IMR-90 (cell line): ENCODE measurements at regions not wholly inside any gene's neighbourhood (a gene's known extent, or its start where the extent isn't known, plus 50 kb on each side); places are given as distances from the start of the nearest gene placed in this dataset.

Experiments used
- ATAC-seq: fragments of 200-7000 bp; cut with Tn5 transposase; 2 replicates; pipeline ENCODE4 v1.9.1; 2020; ENCODE audit warnings: low read depth, mild to moderate bottlenecking, moderate library complexity
- BruUV-seq: library from RNA; stranded (reverse); fragments of 400-500 nt; replicated peaks from 2 replicates; lab custom pipeline; 2021; lab: Mats Ljungman, UMichigan
- CTCF ChIA-PET: fragments of 300-600 bp; formaldehyde crosslinking; extraction: SDS; loops from one replicate; lab custom pipeline; 2021; ENCODE audit warnings: antibody characterized with exemption; lab: Yijun Ruan, JAX
- POLR2A ChIA-PET: fragments of 300-600 bp; sonication (Branson Sonifier 250); formaldehyde crosslinking; loops from one replicate; lab custom pipeline; 2022; ENCODE audit warnings: antibody characterized with exemption; ENCODE audit not compliant: unreplicated experiment; lab: Charles Lee
- DNase-seq: peaks from one replicate; pipeline ENCODE4 v3.0.0; 2013
- H2AFZ ChIP-seq: replicated peaks from 2 replicates; pipeline ENCODE3; 2013; ENCODE audit warnings: low read length, mild to moderate bottlenecking; ENCODE audit not compliant: poor library complexity
- H2AK5ac ChIP-seq: 2 replicates; pipeline ENCODE4 v1.6.1; 2013; ENCODE audit warnings: low read depth, low read length, inconsistent platforms
- H2AK9ac ChIP-seq: replicated peaks from 2 replicates; pipeline ENCODE3; 2013; ENCODE audit warnings: mild to moderate bottlenecking, low read depth, low read length, moderate library complexity; ENCODE audit not compliant: poor library complexity
- H2BK120ac ChIP-seq: 2 replicates; pipeline ENCODE4 v1.6.1; 2013; ENCODE audit warnings: low read depth, low read length, inconsistent platforms
- H2BK15ac ChIP-seq: 3 replicates; pipeline ENCODE4 v1.6.1; 2013; ENCODE audit warnings: low read depth, low read length, inconsistent platforms
- H2BK20ac ChIP-seq: 2 replicates; pipeline ENCODE4 v1.6.1; 2013; ENCODE audit warnings: low read depth, mild to moderate bottlenecking, inconsistent platforms, low read length, moderate library complexity
- H2BK5ac ChIP-seq: 2 replicates; pipeline ENCODE4 v1.6.1; 2013; ENCODE audit warnings: mild to moderate bottlenecking, low read depth, low read length, inconsistent platforms; ENCODE audit not compliant: poor library complexity, severe bottlenecking
- H3K14ac ChIP-seq: replicated peaks from 2 replicates; pipeline ENCODE4 v1.6.1; 2013; ENCODE audit warnings: low read depth, low read length, inconsistent platforms
- H3K18ac ChIP-seq: 2 replicates; pipeline ENCODE4 v1.6.1; 2013; ENCODE audit warnings: low read depth, low read length, control low read depth
- H3K23ac ChIP-seq: 2 replicates; pipeline ENCODE4 v1.6.1; 2013; ENCODE audit warnings: low read depth, low read length, inconsistent platforms
- H3K27ac ChIP-seq: 2 replicates; pipeline ENCODE4 v1.5.1; 2013; ENCODE audit warnings: mild to moderate bottlenecking, control low read depth, low read length; ENCODE audit not compliant: insufficient read depth
- H3K27me3 ChIP-seq: 2 replicates; pipeline ENCODE4 v1.6.1; 2013; ENCODE audit warnings: low read length; ENCODE audit not compliant: control insufficient read depth, insufficient read depth
- H3K36me3 ChIP-seq: 2 replicates; pipeline ENCODE4 v1.6.1; 2013; ENCODE audit warnings: low read length, mixed read lengths; ENCODE audit not compliant: control insufficient read depth, insufficient read depth
- H3K4ac ChIP-seq: 2 replicates; pipeline ENCODE4 v1.6.1; 2013; ENCODE audit warnings: low read depth, low read length, inconsistent platforms
- H3K4me1 ChIP-seq: 2 replicates; pipeline ENCODE4 v1.6.1; 2013; ENCODE audit warnings: low read length, mixed read lengths; ENCODE audit not compliant: control insufficient read depth, insufficient read depth
- H3K4me2 ChIP-seq: 2 replicates; pipeline ENCODE4 v1.6.1; 2013; ENCODE audit warnings: low read depth, mild to moderate bottlenecking, control low read depth, low read length, moderate library complexity
- H3K4me3 ChIP-seq: 2 replicates; pipeline ENCODE4 v1.5.1; 2013; ENCODE audit warnings: low read depth, mild to moderate bottlenecking, control low read depth, low read length, moderate library complexity; ENCODE audit not compliant: insufficient read depth
- H3K56ac ChIP-seq: 2 replicates; pipeline ENCODE4 v1.6.1; 2013; ENCODE audit warnings: low read length, inconsistent platforms; ENCODE audit not compliant: insufficient read depth; ENCODE audit errors: extremely low read depth
- H3K79me1 ChIP-seq, 2 experiments: 2 replicates each; pipeline ENCODE4 v1.6.1; 2013; ENCODE audit warnings: low read length in 2 of 2, inconsistent platforms in 1 of 2, low read depth in 1 of 2
- H3K9ac ChIP-seq: 2 replicates; pipeline ENCODE4 v1.6.1; 2013; ENCODE audit warnings: low read depth, low read length, control low read depth
- H3K9me1 ChIP-seq: 2 replicates; pipeline ENCODE4 v1.6.1; 2013; ENCODE audit warnings: low read length, inconsistent platforms; ENCODE audit not compliant: insufficient read depth
- H3K9me3 ChIP-seq: 2 replicates; pipeline ENCODE4 v1.6.1; 2013; ENCODE audit warnings: low read length; ENCODE audit not compliant: control insufficient read depth, insufficient read depth
- H4K20me1 ChIP-seq: 2 replicates; pipeline ENCODE4 v1.6.1; 2013; ENCODE audit warnings: low read length, inconsistent platforms; ENCODE audit not compliant: insufficient read depth
- H4K5ac ChIP-seq: 2 replicates; pipeline ENCODE4 v1.6.1; 2013; ENCODE audit warnings: mild to moderate bottlenecking, low read depth, low read length, control low read depth
- H4K8ac ChIP-seq, 2 experiments: 2 replicates each; pipeline ENCODE4 v1.6.1; 2013; ENCODE audit warnings: low read depth in 2 of 2, low read length in 2 of 2, control low read depth in 1 of 2, inconsistent platforms in 1 of 2
- H4K91ac ChIP-seq: 2 replicates; pipeline ENCODE4 v1.6.1; 2013; ENCODE audit warnings: low read depth, low read length, inconsistent platforms; ENCODE audit not compliant: insufficient read depth
- BHLHE40 ChIP-seq: fragments of 150-350 bp; IDR thresholded peaks from 2 replicates; pipeline ENCODE4 v1.6.1; 2016; ENCODE audit warnings: mild to moderate bottlenecking, low read depth, low read length
- CHD1 ChIP-seq: IDR thresholded peaks from 2 replicates; pipeline ENCODE4 v1.6.1; 2012; ENCODE audit warnings: low read depth, low read length, improper control_type of control experiment
- CTCF ChIP-seq: conservative IDR thresholded peaks from 2 replicates; pipeline ENCODE4 v1.5.1; 2012; ENCODE audit warnings: mild to moderate bottlenecking, low read depth, low read length, improper control_type of control experiment
- MAFK ChIP-seq: IDR thresholded peaks from 2 replicates; pipeline ENCODE4 v1.6.1; 2012; ENCODE audit warnings: low read depth, low read length, improper control_type of control experiment
- MAZ ChIP-seq: IDR thresholded peaks from 2 replicates; pipeline ENCODE4 v1.6.1; 2012; ENCODE audit warnings: low read depth, mild to moderate bottlenecking, low read length, improper control_type of control experiment, moderate library complexity, borderline replicate concordance
- MXI1 ChIP-seq: IDR thresholded peaks from 2 replicates; pipeline ENCODE4 v1.6.1; 2012; ENCODE audit warnings: low read depth, mild to moderate bottlenecking, low read length, moderate library complexity, borderline replicate concordance
- NFE2L2 ChIP-seq: fragments of 150-350 bp; IDR thresholded peaks from 2 replicates; pipeline ENCODE4 v1.6.1; 2016; ENCODE audit warnings: low read depth, mild to moderate bottlenecking, low read length
- POLR2A ChIP-seq: IDR thresholded peaks from 2 replicates; pipeline ENCODE4 v1.6.1; 2012; ENCODE audit warnings: mild to moderate bottlenecking, low read depth, low read length
- RCOR1 ChIP-seq: IDR thresholded peaks from 2 replicates; pipeline ENCODE4 v1.6.1; 2012; ENCODE audit warnings: mild to moderate bottlenecking, low read length, improper control_type of control experiment; ENCODE audit not compliant: insufficient replicate concordance
- RFX5 ChIP-seq: IDR thresholded peaks from 2 replicates; pipeline ENCODE4 v1.8.0; 2012; ENCODE audit warnings: low read depth, mild to moderate bottlenecking, low read length, moderate library complexity
- SMC3 ChIP-seq: fragments of 150-350 bp; IDR thresholded peaks from 2 replicates; pipeline ENCODE4 v1.6.1; 2016; ENCODE audit warnings: low read depth, mild to moderate bottlenecking, antibody characterized with exemption, low read length, moderate library complexity
- USF2 ChIP-seq: fragments of 150-350 bp; IDR thresholded peaks from 2 replicates; pipeline ENCODE4 v1.6.1; 2017; ENCODE audit warnings: mild to moderate bottlenecking, antibody characterized with exemption, low read length, low read depth
- dilution Hi-C: fragments of 300-500 bp; cut with HindIII; formaldehyde crosslinking; loops from one replicate; pipeline ENCODE4 v1.14.3; 2018; ENCODE audit warnings: low sequenced_read_pairs; ENCODE audit not compliant: unreplicated experiment
- in situ Hi-C: fragments of 300-500 bp; cut with MboI; formaldehyde crosslinking; loops from 3 replicates; pipeline ENCODE4 v1.14.3; 2019; ENCODE audit warnings: low sequenced_read_pairs, inconsistent platforms, mixed read lengths
- intact Hi-C: fragments of 100-400 bp; cut with micrococcal nuclease; formaldehyde crosslinking; loops from 2 replicates; pipeline ENCODE4 v1.10.0; 2022

- ATAC-seq, result no peak
- Histone ChIP-seq H2BK20ac (no peak overlapping the region), H3K79me1 (no peaks in the 10 kb centered on the region), H4K5ac (no peak overlapping the region), H3K23ac (no peak overlapping the region), H3K18ac (no peak overlapping the region), H4K8ac (no peak overlapping the region), H3K27me3 (no peaks in the 10 kb centered on the region), H3K14ac (no peak overlapping the region), H2BK5ac (no peak overlapping the region), H3K9ac (no peak overlapping the region), H2AK5ac (no peak overlapping the region), H3K4me2 (no peak overlapping the region), H3K27ac (no peak overlapping the region), H3K4me1 (no peaks in the 10 kb centered on the region), H3K4me3 (no peak overlapping the region), H3K36me3 (no peaks in the 10 kb centered on the region), H2AK9ac (no peak overlapping the region), H4K91ac (no peak overlapping the region), H2BK15ac (no peak overlapping the region), H3K4ac (no peak overlapping the region), H2AFZ (no peak overlapping the region), H4K20me1 (no peaks in the 10 kb centered on the region), H2BK120ac (no peak overlapping the region), H3K9me3 (no peaks in the 10 kb centered on the region), H3K9me1 (no peaks in the 10 kb centered on the region), H3K56ac (no peak overlapping the region)
- TF ChIP-seq POLR2A, result no peak
- no peak for TF ChIP-seq BHLHE40
- TF ChIP-seq RFX5, result no peak
- no peak for TF ChIP-seq SMC3
- TF ChIP-seq MXI1, result no peak
- TF ChIP-seq CHD1, result no peak
- TF ChIP-seq RCOR1, result no peak
- TF ChIP-seq MAZ, result no peak
- TF ChIP-seq USF2, result no peak
- TF ChIP-seq CTCF, result no peak
- no peak for TF ChIP-seq NFE2L2
- no peak for TF ChIP-seq MAFK
- BruUV-seq, result no TSS peak
- ChIA-PET POLR2A (interaction anchor here (0.6 kb wide), 1 partner anchor 747 kb away, joined by 4 read pairs; no protein-coding TSS in a partner anchor), CTCF (interaction anchor here (0.6 kb wide), 1 partner anchor 1128 kb away, joined by 3 read pairs; no protein-coding TSS in a partner anchor)
- no peak for DNase-seq
- in situ Hi-C loops, result no loop called here
- dilution Hi-C loops, result no loop called here
- intact Hi-C loops, result no loop called here
These were observed 1628.2 kb upstream of the IGFBP7 start for GRCh38 chr4:58738375-58738774.
